ENCODE measurements at regions not wholly inside any gene's neighbourhood (a gene's known extent, or its start where the extent isn't known, plus 50 kb on each side); places are given as distances from the start of the nearest gene placed in this dataset.

DNA sequence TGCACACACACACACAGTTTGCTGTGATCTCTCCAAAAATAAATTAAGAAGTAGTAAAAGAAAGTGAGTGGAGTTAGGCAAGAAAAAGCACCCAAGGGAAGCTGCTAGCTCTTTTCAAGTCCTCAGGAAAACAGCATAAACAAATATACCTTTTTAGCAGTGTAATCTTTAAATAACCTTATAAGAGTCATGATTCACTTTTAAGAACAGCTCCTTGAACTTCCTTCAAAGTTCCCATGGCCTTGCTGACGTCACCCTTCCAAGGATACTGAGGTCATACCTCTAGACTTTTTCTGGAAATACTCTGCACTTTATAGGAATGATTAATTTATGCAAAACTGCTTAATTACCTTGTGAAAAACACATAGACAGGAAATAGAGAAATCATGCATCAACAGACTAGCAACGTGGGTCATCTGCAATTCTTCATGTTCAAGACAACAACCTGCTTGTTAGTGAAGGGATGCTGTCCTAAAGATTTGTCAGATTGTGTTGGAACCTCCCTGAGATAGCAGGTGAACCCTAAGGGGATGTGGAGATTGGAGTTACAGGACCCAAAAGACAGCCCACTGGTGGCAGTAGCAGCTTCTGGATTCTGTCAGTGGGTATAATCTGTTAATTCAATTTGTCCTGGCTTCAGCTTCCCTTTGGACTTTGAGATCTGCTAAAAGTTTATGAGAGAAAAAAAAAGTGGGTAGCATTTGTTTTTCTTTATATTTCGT, 229.0 kb downstream of the ELAVL2 start:
- TF ChIP-seq, protein P1, sequence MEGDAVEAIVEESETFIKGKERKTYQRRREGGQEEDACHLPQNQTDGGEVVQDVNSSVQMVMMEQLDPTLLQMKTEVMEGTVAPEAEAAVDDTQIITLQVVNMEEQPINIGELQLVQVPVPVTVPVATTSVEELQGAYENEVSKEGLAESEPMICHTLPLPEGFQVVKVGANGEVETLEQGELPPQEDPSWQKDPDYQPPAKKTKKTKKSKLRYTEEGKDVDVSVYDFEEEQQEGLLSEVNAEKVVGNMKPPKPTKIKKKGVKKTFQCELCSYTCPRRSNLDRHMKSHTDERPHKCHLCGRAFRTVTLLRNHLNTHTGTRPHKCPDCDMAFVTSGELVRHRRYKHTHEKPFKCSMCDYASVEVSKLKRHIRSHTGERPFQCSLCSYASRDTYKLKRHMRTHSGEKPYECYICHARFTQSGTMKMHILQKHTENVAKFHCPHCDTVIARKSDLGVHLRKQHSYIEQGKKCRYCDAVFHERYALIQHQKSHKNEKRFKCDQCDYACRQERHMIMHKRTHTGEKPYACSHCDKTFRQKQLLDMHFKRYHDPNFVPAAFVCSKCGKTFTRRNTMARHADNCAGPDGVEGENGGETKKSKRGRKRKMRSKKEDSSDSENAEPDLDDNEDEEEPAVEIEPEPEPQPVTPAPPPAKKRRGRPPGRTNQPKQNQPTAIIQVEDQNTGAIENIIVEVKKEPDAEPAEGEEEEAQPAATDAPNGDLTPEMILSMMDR (IDR thresholded peaks at IDR 0.05; ENCODE audit: insufficient read depth, low read length, severe bottlenecking) = no peak
- DNase-seq (ENCODE audit: low read depth) (peak; percentile 54), FAIRE-seq (no peak)
- Histone ChIP-seq H3K36me3 (ENCODE audit: control insufficient read depth, insufficient read depth, low read length) (no peaks in the 10 kb centered on the region), H3K27me3 (ENCODE audit: control insufficient read depth, insufficient read depth, low read length) (no peaks in the 10 kb centered on the region), H3K4me3 (ENCODE audit: low read depth, low read length) (no peak overlapping the region)

DNA sequence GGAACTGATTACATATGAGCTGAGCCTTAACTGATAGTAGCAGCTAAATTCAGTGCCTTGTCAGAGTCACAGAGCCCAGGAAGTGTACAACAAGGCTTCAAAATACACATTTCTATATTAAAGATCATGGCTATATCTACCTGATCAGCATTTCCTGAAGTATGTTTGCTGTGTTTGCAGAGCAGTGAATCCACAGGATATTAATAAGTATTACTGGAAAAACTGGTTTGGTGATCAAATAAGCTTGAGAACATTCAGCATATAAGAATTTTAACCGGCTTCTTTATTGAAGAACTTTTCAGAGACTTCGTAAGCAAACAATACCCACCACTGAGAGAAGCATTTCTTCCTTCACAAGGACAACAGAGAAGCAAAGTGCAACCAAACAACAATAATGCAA, 227.0 kb downstream of the ELAVL2 start:
- TF ChIP-seq, protein P1 (IDR thresholded peaks at IDR 0.05; ENCODE audit: insufficient read depth, low read length, severe bottlenecking) = no peak
- no peaks in the 10 kb centered on the region for H3K27me3 ChIP-seq (ENCODE audit: control insufficient read depth, insufficient read depth, low read length)
- H3K36me3 ChIP-seq (ENCODE audit: control insufficient read depth, insufficient read depth, low read length) = no peaks in the 10 kb centered on the region
- FAIRE-seq (no peak), DNase-seq (ENCODE audit: low read depth) (peak; percentile 94)
- H3K4me3 ChIP-seq (ENCODE audit: low read depth, low read length) = no peak overlapping the region

DNA sequence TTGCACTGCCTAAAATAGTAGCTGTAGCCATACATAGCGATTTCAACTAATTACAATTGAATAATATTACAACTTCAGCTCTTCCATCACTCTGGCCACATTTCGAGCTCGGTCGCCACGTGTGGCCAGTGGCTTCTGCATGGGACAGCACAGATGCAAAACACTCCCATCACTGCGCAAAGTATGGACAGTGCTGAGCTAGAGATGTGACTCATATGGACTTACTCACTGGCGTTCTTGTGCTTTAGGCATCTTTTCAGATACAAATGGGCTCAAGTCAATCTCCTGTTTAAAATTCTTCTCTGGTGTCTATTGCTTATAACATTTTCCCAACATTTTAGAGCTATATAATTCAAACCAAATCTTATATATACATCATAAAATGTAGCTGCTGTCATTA, 222.7 kb downstream of the ELAVL2 start:
- Histone ChIP-seq H3K36me3 (ENCODE audit: control insufficient read depth, insufficient read depth, low read length) (no peaks in the 10 kb centered on the region), H3K4me3 (ENCODE audit: low read depth, low read length) (no peak overlapping the region)

DNA sequence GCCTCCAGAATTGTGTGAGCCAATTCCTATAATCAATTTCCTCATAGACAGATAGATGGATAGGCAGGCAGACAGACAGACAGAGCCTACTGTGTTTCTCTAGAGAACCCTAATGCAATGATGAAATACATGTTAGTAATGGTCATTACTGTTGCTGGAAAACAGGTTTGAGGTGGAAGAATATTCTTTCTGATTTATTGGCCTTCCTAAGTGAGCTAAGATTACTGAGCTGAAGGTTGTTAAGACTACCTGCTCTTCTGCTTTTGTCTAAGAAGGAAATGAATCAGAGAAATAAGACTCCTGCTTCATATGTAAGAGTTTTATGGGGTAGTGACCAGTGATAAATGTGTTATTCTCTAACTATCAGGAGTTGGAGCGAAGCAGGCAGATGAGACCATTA, 219.9 kb downstream of the ELAVL2 start:
- Histone ChIP-seq H3K36me3 (ENCODE audit: control insufficient read depth, insufficient read depth, low read length) (no peaks in the 10 kb centered on the region), H3K27me3 (ENCODE audit: control insufficient read depth, insufficient read depth, low read length) (no peaks in the 10 kb centered on the region), H3K4me3 (ENCODE audit: low read depth, low read length) (no peak overlapping the region)
- peak; percentile 55 for DNase-seq (ENCODE audit: low read depth)
- TF ChIP-seq, protein P1 (IDR thresholded peaks at IDR 0.05; ENCODE audit: insufficient read depth, low read length, severe bottlenecking) = no peak
- no peak for FAIRE-seq

More for the DNA sequence above, 222.7 kb downstream of the ELAVL2 start:
- DNase-seq (ENCODE audit: low read depth) (peak; percentile 45), FAIRE-seq (no peak)
- H3K27me3 ChIP-seq (ENCODE audit: control insufficient read depth, insufficient read depth, low read length) = no peaks in the 10 kb centered on the region
- TF ChIP-seq, protein P1 (IDR thresholded peaks at IDR 0.05; ENCODE audit: insufficient read depth, low read length, severe bottlenecking) = no peak

DNA sequence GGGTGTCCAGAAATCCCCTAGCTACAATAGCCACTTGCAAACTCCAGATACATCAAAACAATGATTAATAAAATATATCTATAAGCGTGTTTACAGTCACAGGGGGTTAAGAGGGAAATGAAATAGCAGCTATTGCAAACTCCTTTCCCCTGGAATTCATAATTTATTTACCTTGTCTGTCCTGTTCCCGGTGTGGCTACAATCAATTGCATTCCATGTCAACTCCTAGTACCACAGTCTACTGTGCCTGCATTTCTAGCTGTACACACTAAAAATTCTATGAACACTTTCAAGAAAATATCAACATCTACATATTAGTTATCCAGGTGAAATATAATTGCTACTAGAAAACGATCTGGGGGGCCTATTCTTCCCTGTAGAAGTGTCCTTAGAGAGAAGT, 217.6 kb downstream of the ELAVL2 start:
- DNase-seq (ENCODE audit: low read depth) (no peak), FAIRE-seq (no peak)
- TF ChIP-seq, protein P1 (IDR thresholded peaks at IDR 0.05; ENCODE audit: insufficient read depth, low read length, severe bottlenecking) = no peak
- Histone ChIP-seq H3K4me3 (ENCODE audit: low read depth, low read length) (no peak overlapping the region), H3K36me3 (ENCODE audit: control insufficient read depth, insufficient read depth, low read length) (no peaks in the 10 kb centered on the region), H3K27me3 (ENCODE audit: control insufficient read depth, insufficient read depth, low read length) (no peaks in the 10 kb centered on the region)

DNA sequence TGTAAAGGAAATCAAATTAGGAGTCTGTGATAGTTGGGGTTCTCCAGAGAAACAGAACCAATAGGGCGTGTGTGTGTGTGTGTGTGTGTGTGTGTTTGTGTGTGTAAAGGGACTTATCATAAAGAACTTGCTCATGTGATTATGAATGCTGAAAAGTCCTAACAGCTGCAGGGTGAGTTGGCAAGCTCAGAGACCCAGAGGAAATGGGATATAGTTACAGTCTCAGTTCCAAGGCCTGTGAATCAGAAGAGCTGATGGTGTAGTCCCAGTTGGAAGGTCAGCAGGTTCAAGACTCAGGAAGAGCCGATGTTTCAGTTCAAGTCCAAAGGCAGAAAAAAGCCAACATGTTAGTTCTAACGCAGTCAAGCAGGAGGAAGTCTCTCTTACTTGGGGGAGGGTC, 214.2 kb downstream of the ELAVL2 start:
- Histone ChIP-seq H3K4me3 (ENCODE audit: low read depth, low read length) (no peak overlapping the region), H3K36me3 (ENCODE audit: control insufficient read depth, insufficient read depth, low read length) (no peaks in the 10 kb centered on the region), H3K27me3 (ENCODE audit: control insufficient read depth, insufficient read depth, low read length) (no peaks in the 10 kb centered on the region)
- DNase-seq (ENCODE audit: low read depth) (peak; percentile 62), FAIRE-seq (no peak)
- TF ChIP-seq, protein P1 (IDR thresholded peaks at IDR 0.05; ENCODE audit: insufficient read depth, low read length, severe bottlenecking) = no peak
